HFF-Myc (cell line): ENCODE measurements at regions not wholly inside any gene's neighbourhood (a gene's known extent, or its start where the extent isn't known, plus 50 kb on each side); places are given as distances from the start of the nearest gene placed in this dataset.

ENCODE experiments used
- DNase-seq: peaks from one replicate; pipeline ENCODE4 v3.0.0-alpha.2; 2011; ENCODE audit warnings: low read depth; ENCODE audit errors: extremely low read depth
- H3K4me3 ChIP-seq: replicated peaks from 2 replicates; pipeline ENCODE4 v1.5.1; 2011; ENCODE audit warnings: low read depth, mild to moderate bottlenecking, control low read depth, low read length
- TF ChIP-seq, protein P1 (sequence below): IDR thresholded peaks from 2 replicates; pipeline ENCODE4 v1.5.1; 2012; ENCODE audit warnings: mild to moderate bottlenecking, low read depth, low read length, control low read depth; ENCODE audit errors: missing control alignments

DNA sequence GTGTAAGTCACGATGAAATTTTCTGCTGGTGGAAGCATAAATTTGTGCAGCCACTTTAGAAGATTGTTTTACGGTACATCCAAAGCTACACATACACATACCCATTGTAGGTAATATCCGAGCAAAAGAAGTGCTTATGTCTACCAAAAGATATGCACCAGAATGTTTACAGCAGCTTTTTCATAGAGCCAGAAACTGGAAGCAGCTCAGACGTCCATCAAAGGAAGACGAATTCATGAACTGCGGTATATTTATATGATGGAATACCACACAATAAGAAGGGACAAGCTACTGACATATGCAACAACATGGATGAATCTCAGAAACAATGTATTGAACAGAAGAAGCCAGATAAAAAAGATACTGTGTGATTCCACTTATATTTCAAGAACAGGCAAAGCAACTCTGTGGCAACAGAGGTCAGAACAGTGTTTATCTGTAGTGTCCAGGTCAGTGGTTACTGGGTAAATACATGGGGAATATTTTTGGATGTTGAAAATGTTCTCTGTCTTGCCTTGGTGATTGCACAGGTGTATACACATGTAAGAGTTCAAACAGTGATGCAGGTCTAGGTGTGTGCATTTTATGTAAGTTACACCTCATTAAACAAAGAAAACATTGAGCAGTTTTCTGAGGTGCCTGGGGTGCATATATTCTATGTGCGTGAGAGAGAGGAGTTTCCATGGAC lies 51.9 kb upstream of the EXOC2 start:
- H3K4me3 ChIP-seq, result no peak overlapping the region
- DNase-seq, result no peak
- TF ChIP-seq, protein P1, sequence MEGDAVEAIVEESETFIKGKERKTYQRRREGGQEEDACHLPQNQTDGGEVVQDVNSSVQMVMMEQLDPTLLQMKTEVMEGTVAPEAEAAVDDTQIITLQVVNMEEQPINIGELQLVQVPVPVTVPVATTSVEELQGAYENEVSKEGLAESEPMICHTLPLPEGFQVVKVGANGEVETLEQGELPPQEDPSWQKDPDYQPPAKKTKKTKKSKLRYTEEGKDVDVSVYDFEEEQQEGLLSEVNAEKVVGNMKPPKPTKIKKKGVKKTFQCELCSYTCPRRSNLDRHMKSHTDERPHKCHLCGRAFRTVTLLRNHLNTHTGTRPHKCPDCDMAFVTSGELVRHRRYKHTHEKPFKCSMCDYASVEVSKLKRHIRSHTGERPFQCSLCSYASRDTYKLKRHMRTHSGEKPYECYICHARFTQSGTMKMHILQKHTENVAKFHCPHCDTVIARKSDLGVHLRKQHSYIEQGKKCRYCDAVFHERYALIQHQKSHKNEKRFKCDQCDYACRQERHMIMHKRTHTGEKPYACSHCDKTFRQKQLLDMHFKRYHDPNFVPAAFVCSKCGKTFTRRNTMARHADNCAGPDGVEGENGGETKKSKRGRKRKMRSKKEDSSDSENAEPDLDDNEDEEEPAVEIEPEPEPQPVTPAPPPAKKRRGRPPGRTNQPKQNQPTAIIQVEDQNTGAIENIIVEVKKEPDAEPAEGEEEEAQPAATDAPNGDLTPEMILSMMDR, result no peak

DNA sequence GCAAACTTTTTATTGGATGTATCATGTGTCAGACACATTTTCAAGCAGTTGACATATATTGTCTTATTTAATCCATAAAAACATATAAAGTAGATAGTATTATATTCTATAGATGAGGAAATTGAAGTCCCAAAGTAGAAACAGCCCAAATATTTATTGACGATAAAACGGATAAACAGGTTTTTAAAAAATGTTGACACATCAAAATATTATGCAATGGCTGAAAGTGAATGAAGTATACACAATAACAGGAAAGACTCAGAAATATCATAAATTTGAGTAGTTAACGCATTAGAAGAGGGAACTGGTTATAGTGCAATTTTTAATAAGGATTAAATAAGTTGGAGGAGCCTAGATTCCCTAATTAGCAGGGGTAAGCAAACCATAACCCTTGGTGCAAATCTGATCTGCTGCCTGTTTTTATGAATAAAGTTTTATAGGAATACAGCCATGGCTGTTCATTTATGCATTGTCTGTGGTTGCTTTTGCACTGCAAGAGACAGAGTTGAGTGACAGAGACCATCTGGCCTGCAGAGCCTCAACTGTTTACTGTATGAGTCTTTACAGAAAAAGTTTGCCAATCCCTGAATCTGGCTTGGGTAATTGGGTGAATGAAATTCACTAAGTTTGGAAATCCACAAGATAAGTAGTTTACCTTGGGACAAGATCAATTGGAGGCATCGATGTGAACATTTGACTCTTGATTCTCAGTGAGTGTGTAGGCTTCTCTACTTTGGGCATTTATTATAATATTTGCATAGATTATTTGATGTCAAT lies 50.6 kb upstream of the EXOC2 start:
- TF ChIP-seq, protein P1, result no peak
- H3K4me3 ChIP-seq, result no peak overlapping the region
- no peak for DNase-seq
